ENCODE measurements at regions not wholly inside any gene's neighbourhood (a gene's known extent, or its start where the extent isn't known, plus 50 kb on each side); places are given as distances from the start of the nearest gene placed in this dataset.
A peak's percentile ranks its signal among the peaks of the same experiment; 100 is the strongest.

- no peak for DNase-seq (ENCODE audit: low read depth)
These were observed 62.0 kb downstream of the HFE start for GRCh38 chr6:26149240-26149639.

GRCh38 chr6:26152226-26153101, 65.2 kb downstream of the HFE start:
- no peak for DNase-seq (ENCODE audit: low read depth)

- DNase-seq (ENCODE audit: low read depth): no peak
These were observed 68.1 kb downstream of the HFE start for GRCh38 chr6:26155061-26155930.

DNA sequence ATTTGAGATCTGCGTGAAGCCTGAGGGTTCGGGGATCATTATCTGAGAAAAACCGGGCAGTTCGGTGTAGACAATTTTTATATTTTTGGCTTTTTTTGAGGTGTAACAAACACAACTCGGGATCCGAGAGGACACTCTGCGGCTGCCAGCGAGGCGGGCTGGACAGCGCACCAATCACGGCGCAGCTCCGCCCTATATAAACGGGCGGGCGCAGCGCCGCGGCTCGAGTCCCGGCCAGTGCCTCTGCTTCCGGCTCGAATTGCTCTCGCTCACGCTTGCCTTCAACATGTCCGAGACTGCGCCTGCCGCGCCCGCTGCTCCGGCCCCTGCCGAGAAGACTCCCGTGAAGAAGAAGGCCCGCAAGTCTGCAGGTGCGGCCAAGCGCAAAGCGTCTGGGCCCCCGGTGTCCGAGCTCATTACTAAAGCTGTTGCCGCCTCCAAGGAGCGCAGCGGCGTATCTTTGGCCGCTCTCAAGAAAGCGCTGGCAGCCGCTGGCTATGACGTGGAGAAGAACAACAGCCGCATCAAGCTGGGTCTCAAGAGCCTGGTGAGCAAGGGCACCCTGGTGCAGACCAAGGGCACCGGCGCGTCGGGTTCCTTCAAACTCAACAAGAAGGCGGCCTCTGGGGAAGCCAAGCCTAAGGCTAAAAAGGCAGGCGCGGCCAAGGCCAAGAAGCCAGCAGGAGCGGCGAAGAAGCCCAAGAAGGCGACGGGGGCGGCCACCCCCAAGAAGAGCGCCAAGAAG, 69.0 kb downstream of the HFE start:
- DNase-seq (ENCODE audit: low read depth): peak; percentile 82

GRCh38 chr6:26156850-26157250, 69.6 kb downstream of the HFE start:
- DNase-seq (ENCODE audit: low read depth): peak; percentile 30

DNA sequence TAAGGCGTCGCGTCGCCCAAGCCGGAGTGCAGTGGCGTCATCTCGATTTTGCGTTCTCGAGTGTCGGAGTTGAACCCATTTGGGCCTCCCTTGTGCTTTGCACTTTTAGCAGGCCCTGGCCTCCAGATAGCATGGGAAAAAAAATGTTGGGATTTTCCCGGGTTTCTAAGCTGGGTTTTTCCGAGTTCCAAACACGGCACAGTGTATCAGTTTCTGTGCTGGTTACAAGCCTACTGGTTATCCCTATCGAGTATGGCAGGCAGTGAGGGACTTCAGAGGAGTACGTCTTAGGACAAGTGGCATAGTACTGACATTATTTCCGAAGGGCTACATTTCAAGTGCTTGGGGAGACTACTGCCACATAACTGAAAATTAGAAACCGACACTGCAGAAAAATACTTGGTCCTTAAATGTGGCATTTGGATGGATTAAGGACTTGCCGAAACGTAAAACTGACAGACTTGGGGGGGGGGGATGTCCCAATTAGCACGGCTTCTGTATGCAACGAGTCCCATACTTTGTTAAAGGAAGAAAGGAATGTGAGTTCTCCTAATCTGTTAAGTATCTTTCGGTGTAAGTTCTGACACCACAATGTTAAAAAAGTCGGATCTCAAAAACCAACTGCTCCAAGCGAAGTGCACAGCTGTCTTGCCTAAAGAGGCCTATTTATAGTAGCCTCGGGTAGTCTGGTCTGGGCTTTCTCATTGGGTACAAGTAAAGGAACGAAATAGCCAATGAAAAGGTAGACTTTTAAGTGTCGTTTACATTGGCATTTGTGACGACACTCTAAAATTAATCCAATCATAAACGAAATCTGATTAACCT, 70.2 kb downstream of the HFE start:
- peak; percentile 56 for DNase-seq (ENCODE audit: low read depth)

DNA sequence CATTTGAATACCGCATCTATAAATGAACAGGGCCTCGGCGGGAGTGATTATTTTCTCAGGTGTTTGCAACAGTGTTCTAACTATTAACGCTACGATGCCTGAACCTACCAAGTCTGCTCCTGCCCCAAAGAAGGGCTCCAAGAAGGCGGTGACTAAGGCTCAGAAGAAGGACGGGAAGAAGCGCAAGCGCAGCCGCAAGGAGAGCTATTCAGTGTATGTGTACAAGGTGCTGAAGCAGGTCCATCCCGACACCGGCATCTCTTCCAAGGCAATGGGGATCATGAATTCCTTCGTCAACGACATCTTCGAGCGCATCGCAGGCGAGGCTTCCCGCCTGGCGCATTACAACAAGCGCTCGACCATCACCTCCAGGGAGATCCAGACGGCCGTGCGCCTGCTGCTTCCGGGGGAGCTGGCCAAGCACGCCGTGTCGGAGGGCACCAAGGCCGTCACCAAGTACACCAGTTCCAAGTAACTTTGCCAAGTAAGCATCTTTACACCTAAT, 70.9 kb downstream of the HFE start:
- peak; percentile 65 for DNase-seq (ENCODE audit: low read depth)

- peak; percentile 38 for DNase-seq (ENCODE audit: low read depth)
These were observed 71.5 kb downstream of the HFE start for GRCh38 chr6:26158581-26159356.

GRCh38 chr6:26159357-26160273, 72.4 kb downstream of the HFE start:
- DNase-seq (ENCODE audit: low read depth): no peak

- DNase-seq (ENCODE audit: low read depth): no peak
These were observed 74.1 kb downstream of the HFE start for GRCh38 chr6:26161322-26161721.

DNA sequence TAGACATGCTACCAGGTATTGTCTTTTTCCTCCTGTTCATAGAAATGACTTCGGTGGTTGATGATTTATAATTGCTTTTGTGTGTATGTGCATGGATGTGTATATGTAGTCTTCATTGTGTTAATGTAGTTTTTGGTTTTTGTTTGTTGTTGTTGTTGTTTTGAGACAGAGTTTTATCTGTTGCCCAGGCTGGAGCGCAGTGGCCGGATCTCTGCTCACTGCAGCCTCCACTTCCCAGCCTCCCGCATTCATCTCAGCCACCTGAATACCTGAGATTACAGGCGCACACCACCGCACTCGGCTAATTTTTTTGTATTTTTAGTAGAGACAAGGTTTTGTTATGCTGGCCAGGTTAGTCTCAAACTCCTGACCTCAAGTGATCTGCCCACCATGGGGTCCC, 75.2 kb downstream of the HFE start:
- DNase-seq (ENCODE audit: low read depth): no peak

DNA sequence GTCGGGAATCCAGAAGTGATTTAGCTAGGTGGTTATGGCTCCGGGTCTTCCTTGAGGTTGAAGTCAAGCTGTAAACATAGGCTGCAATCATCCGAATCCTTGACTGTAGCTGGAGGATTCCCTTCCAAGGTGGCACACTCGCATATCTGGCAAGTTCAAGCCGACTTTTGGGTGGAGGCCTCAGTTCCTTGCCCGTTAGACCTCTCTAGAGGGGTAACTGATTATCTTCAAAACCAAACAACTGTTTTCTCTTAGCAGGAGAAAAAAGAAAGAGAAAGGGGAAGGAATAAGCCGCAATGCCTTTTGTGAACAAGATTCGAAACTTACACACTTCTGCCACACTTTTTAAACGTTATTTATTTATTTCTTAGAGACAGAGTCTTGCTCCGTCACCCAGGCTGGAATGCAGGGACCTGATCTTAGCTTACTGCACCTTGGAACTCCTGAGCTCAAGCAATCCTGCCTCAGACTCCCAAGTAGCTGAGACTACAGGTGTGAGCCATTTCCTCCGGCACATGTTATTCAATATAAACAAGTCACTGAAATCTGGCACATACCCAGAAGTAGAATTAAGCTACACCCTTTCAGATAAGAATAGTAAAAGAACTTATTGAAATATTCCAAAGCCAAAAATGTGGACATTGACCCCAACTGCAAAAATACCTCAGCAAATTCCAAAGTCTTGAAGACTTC, 76.3 kb downstream of the HFE start:
- no peak for DNase-seq (ENCODE audit: low read depth)

GRCh38 chr6:26164120-26164505, 76.9 kb downstream of the HFE start:
- DNase-seq (ENCODE audit: low read depth): no peak

- no peak for DNase-seq (ENCODE audit: low read depth)
These were observed 78.1 kb downstream of the HFE start for GRCh38 chr6:26165261-26165790.

DNA sequence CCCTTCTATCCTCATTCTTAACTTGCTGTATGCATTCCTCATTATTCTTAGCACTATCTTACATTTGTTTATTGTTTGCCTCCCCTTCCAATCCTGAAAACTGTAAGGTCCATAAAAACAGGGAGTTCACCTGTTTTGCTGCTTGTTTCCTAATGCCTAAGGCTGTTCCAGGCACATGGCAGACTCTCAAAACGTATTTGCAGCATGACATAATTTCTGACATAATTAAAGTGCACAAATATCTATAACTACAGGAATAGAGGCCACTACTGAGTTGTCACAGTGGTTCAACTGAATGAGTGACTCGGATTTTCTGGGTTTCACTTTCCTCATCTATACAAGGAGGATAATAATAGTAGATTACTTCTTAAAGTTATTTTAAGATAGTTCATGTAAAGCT, 83.0 kb downstream of the HFE start:
- no peak for DNase-seq (ENCODE audit: low read depth)

DNA sequence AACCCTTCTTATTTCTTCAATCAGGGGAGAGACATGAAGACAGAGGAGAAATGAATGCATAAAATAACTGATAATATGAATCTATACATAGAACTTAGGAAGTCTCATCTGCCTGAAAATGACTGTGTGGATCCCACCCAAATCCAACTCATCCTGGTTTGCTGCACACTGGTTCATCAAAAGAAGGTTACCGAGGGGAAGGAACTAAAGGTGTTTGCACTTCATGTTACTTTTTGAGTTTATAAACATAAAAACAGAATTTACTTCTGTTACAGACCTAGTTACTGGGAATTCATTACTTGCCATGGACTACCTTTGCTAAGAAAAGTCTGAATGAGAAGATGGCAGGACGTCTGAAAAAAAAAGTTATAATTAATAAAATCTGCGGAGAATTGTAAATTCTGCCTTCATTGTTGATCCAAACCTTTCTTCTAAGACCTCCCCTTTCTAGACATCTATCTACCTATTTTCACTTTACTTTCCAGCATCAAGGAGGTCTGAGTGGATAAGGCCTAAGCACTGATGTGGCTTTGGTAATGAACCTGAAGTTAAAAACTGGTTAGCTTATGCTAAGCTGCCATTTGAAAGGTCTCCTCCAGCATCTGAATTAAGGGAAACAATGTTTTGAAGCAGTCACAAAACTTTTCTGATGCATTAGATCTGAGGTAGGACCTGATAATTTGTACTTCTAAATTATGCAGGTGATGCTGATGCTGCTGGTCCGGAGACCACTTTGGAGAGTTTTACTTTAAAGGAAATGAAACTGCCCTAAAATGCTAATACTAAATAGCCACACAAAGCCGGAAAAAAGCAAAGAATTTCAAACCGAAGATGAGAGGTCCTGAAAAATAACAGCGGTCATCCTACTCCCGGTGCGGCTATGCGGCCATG, 84.0 kb downstream of the HFE start:
- DNase-seq (ENCODE audit: low read depth): no peak

DNA sequence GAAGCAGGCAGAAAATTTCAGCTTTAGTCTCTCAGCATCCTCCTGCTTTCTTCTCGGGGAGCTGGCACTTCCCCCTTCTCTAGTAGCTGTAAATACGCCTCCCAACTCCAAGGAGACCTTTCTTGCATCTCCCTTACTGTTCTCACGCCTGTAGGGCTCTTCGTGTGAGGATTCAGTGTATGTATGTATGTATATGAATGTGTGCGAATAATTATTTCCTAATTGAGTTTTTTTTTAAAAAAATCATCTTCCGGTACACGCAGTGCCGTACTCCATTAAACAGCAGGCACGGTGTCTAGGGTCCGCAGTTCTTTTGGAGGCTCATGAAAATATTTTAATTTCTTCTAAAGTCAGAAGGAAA, 85.4 kb downstream of the HFE start:
- no peak for DNase-seq (ENCODE audit: low read depth)

GRCh38 chr6:26173836-26174145, 86.6 kb downstream of the HFE start:
- no peak for DNase-seq (ENCODE audit: low read depth)
